ENCODE measurements at regions not wholly inside any gene's neighbourhood (a gene's known extent, or its start where the extent isn't known, plus 50 kb on each side); places are given as distances from the start of the nearest gene placed in this dataset.

DNA sequence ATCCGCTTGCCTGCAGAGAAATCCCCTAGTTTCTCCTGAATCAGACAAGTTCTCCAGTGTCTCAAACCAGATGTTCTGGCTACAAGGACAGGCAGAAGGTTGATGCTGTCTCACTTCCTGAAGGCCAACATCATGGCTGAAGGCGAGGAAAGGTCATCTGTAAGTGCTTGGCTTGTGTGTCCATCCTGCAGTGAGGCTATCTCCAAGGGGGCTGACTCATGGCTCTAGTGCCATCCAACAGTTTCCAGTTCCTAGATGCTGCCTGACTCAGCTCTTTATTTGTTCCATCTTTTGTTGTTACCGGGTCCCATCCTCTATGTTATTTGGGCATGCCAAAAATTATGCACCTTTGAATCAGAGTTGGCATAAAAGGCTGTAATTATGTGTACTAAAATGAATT, 232.1 kb upstream of the TBX3 start:
- TF ChIP-seq, protein P1, sequence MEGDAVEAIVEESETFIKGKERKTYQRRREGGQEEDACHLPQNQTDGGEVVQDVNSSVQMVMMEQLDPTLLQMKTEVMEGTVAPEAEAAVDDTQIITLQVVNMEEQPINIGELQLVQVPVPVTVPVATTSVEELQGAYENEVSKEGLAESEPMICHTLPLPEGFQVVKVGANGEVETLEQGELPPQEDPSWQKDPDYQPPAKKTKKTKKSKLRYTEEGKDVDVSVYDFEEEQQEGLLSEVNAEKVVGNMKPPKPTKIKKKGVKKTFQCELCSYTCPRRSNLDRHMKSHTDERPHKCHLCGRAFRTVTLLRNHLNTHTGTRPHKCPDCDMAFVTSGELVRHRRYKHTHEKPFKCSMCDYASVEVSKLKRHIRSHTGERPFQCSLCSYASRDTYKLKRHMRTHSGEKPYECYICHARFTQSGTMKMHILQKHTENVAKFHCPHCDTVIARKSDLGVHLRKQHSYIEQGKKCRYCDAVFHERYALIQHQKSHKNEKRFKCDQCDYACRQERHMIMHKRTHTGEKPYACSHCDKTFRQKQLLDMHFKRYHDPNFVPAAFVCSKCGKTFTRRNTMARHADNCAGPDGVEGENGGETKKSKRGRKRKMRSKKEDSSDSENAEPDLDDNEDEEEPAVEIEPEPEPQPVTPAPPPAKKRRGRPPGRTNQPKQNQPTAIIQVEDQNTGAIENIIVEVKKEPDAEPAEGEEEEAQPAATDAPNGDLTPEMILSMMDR (IDR thresholded peaks at IDR 0.05 in 4 of 5, conservative IDR thresholded peaks at IDR 0.05 in 1 of 5) = no peak
- no peak for TF ChIP-seq POLR2A (IDR thresholded peaks at IDR 0.05)

Data from gastrocnemius medialis (tissue), 4 donors.